ENCODE measurements at regions not wholly inside any gene's neighbourhood (a gene's known extent, or its start where the extent isn't known, plus 50 kb on each side); places are given as distances from the start of the nearest gene placed in this dataset.
"Not testable (repeated sequence)": the region's sequence is repeated elsewhere in the genome, so short reads cannot be mapped to it uniquely, and the experiment has no call there.

DNA sequence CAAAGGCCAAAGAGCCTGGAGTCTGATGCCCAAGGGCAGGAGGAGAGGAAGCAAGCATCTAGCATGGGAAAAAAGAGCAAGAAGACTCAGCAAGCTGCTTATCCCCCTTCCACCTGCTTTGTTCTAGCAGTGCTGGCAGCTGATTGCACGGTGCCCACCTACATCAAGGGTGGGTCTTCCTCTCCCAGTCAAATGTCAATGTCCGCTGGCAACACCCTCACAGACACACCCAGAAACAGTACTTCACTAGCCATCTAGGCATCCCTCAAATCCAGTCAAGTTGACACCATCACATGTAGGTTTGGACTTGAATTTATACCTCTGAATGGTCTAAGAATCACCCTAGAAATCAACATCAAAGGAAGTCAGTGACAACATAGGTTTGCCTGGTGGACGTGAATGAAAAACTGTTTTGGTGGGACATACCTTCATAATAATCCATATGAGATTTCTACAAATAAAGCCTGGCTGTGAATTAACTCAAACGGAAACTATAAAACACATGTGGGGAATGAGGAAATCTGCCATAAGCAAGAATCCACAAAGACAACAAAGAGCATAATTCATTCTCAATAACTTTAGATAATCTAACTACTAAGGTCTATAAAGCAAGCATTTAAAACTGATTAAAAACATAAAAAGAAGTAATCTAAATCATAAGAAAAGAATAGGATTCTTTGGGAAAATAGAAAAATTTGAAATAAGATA, 185.8 kb upstream of the JADE1 start:
- DNase-seq (ENCODE audit: low read depth, low spot score) (no peak), ATAC-seq (no peak)
- Histone ChIP-seq H3K9me3 (ENCODE audit: control insufficient read depth, insufficient read depth, low read depth, low read length) (no peaks in the 10 kb centered on the region), H3K4me3 (ENCODE audit: low read depth in 2 of 2, low read length in 2 of 2) (no peak overlapping the region), H3K4me1 (ENCODE audit: control insufficient read depth, insufficient read depth, low read length) (no peaks in the 10 kb centered on the region), H3K27me3 (ENCODE audit: control insufficient read depth, insufficient read depth, low read length) (no peaks in the 10 kb centered on the region), H3K36me3 (ENCODE audit: control insufficient read depth, insufficient read depth, low read length) (no peaks in the 10 kb centered on the region), H3K27ac (ENCODE audit: low read length) (no peak overlapping the region)
- TF ChIP-seq, protein P1, sequence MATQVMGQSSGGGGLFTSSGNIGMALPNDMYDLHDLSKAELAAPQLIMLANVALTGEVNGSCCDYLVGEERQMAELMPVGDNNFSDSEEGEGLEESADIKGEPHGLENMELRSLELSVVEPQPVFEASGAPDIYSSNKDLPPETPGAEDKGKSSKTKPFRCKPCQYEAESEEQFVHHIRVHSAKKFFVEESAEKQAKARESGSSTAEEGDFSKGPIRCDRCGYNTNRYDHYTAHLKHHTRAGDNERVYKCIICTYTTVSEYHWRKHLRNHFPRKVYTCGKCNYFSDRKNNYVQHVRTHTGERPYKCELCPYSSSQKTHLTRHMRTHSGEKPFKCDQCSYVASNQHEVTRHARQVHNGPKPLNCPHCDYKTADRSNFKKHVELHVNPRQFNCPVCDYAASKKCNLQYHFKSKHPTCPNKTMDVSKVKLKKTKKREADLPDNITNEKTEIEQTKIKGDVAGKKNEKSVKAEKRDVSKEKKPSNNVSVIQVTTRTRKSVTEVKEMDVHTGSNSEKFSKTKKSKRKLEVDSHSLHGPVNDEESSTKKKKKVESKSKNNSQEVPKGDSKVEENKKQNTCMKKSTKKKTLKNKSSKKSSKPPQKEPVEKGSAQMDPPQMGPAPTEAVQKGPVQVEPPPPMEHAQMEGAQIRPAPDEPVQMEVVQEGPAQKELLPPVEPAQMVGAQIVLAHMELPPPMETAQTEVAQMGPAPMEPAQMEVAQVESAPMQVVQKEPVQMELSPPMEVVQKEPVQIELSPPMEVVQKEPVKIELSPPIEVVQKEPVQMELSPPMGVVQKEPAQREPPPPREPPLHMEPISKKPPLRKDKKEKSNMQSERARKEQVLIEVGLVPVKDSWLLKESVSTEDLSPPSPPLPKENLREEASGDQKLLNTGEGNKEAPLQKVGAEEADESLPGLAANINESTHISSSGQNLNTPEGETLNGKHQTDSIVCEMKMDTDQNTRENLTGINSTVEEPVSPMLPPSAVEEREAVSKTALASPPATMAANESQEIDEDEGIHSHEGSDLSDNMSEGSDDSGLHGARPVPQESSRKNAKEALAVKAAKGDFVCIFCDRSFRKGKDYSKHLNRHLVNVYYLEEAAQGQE (IDR thresholded peaks at IDR 0.05; ENCODE audit: insufficient read depth in 1 of 2, low read depth in 2 of 2, low read length in 1 of 2) = no peak
- TF ChIP-seq SIN3A (IDR thresholded peaks at IDR 0.05; ENCODE audit: borderline replicate concordance, insufficient read depth, low read depth, low read length) (no peak), POLR2AphosphoS5 (IDR thresholded peaks at IDR 0.05; ENCODE audit: low read depth, low read length) (no peak), TCF7L2 (IDR thresholded peaks at IDR 0.05; ENCODE audit: low read depth, low read length) (no peak)
- TF ChIP-seq, protein P2, sequence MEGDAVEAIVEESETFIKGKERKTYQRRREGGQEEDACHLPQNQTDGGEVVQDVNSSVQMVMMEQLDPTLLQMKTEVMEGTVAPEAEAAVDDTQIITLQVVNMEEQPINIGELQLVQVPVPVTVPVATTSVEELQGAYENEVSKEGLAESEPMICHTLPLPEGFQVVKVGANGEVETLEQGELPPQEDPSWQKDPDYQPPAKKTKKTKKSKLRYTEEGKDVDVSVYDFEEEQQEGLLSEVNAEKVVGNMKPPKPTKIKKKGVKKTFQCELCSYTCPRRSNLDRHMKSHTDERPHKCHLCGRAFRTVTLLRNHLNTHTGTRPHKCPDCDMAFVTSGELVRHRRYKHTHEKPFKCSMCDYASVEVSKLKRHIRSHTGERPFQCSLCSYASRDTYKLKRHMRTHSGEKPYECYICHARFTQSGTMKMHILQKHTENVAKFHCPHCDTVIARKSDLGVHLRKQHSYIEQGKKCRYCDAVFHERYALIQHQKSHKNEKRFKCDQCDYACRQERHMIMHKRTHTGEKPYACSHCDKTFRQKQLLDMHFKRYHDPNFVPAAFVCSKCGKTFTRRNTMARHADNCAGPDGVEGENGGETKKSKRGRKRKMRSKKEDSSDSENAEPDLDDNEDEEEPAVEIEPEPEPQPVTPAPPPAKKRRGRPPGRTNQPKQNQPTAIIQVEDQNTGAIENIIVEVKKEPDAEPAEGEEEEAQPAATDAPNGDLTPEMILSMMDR (IDR thresholded peaks at IDR 0.05) = no peak
- CTCF ChIA-PET = interaction anchor here (0.6 kb wide), 1 partner anchor 186 kb away, joined by 8 read pairs; the partner anchor contains the start of gene JADE1
- intact Hi-C loops (cut with micrococcal nuclease; ENCODE audit: unreplicated experiment) (no loop called here), in situ Hi-C loops (cut with HindIII; ENCODE audit: low pct_unique_long_range_greater_than_20kb, low sequenced_read_pairs) (no loop called here)
- POLR2A ChIA-PET = no interaction called here
- BruUV-seq (replicated peaks) = no TSS peak

DNA sequence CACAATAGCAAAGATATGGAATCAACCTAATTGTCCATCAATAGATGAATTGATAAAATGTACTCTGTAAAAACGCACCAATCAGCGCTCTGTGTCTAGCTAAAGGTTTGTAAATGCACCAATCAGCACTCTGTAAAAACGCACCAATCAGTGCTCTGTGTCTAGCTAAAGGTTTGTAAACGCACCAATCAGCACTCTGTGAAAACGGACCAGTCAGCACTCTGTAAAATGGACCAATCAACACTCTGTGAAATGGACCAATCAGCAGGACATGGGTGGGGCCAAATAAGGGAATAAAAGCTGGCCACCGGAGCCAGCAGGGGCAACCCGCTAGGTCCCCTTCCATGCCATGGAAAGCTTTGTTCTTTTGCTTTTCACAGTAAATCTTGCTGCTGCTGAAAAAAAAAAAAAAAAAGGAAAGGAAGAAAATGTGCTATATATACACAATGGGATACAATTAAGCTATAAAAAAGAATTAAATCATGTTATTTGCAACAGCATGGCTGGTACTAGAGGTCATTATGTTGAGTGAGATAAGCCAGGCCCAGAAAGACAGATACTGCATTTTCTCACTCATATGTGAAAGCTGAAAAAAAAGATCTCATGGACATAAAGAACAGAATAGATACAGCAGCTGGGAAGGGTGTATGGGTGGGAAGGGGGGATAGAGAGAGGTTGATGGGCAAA, 189.1 kb upstream of the JADE1 start:
- CTCF ChIA-PET; BruUV-seq (replicated peaks); ATAC-seq; H3K9me3 ChIP-seq (ENCODE audit: control insufficient read depth, insufficient read depth, low read depth, low read length); H3K27me3 ChIP-seq (ENCODE audit: control insufficient read depth, insufficient read depth, low read length); in situ Hi-C loops (cut with HindIII; ENCODE audit: low pct_unique_long_range_greater_than_20kb, low sequenced_read_pairs); H3K27ac ChIP-seq (ENCODE audit: low read length); H3K36me3 ChIP-seq (ENCODE audit: control insufficient read depth, insufficient read depth, low read length); DNase-seq (ENCODE audit: low read depth, low spot score); POLR2A ChIA-PET; intact Hi-C loops (cut with micrococcal nuclease; ENCODE audit: unreplicated experiment); H3K4me3 ChIP-seq (ENCODE audit: low read depth in 2 of 2, low read length in 2 of 2); H3K4me1 ChIP-seq (ENCODE audit: control insufficient read depth, insufficient read depth, low read length): not testable (repeated sequence)

- DNase-seq (ENCODE audit: low read depth, low spot score) (no peak), ATAC-seq (no peak)
- H3K27me3 ChIP-seq (ENCODE audit: control insufficient read depth, insufficient read depth, low read length) = no peaks in the 10 kb centered on the region
- intact Hi-C loops (cut with micrococcal nuclease; ENCODE audit: unreplicated experiment) (no loop called here), in situ Hi-C loops (cut with HindIII; ENCODE audit: low pct_unique_long_range_greater_than_20kb, low sequenced_read_pairs) (no loop called here)
- no peaks in the 10 kb centered on the region for H3K4me1 ChIP-seq (ENCODE audit: control insufficient read depth, insufficient read depth, low read length)
- H3K4me3 ChIP-seq (ENCODE audit: low read depth in 2 of 2, low read length in 2 of 2) = no peak overlapping the region
- no peak overlapping the region for H3K27ac ChIP-seq (ENCODE audit: low read length)
- CTCF ChIA-PET = no interaction called here
- TF ChIP-seq POLR2AphosphoS5 (IDR thresholded peaks at IDR 0.05; ENCODE audit: low read depth, low read length) = no peak
- TF ChIP-seq, protein P2 (IDR thresholded peaks at IDR 0.05) = no peak
- no peak for TF ChIP-seq TCF7L2 (IDR thresholded peaks at IDR 0.05; ENCODE audit: low read depth, low read length)
- TF ChIP-seq SIN3A (IDR thresholded peaks at IDR 0.05; ENCODE audit: borderline replicate concordance, insufficient read depth, low read depth, low read length) = no peak
- POLR2A ChIA-PET = no interaction called here
- H3K9me3 ChIP-seq (ENCODE audit: control insufficient read depth, insufficient read depth, low read depth, low read length) = no peaks in the 10 kb centered on the region
- BruUV-seq (replicated peaks) = no TSS peak
- no peaks in the 10 kb centered on the region for H3K36me3 ChIP-seq (ENCODE audit: control insufficient read depth, insufficient read depth, low read length)
These were observed 194.3 kb upstream of the JADE1 start for GRCh38 chr4:128615197-128615596.
